ENCODE measurements at regions not wholly inside any gene's neighbourhood (a gene's known extent, or its start where the extent isn't known, plus 50 kb on each side); places are given as distances from the start of the nearest gene placed in this dataset.

DNA sequence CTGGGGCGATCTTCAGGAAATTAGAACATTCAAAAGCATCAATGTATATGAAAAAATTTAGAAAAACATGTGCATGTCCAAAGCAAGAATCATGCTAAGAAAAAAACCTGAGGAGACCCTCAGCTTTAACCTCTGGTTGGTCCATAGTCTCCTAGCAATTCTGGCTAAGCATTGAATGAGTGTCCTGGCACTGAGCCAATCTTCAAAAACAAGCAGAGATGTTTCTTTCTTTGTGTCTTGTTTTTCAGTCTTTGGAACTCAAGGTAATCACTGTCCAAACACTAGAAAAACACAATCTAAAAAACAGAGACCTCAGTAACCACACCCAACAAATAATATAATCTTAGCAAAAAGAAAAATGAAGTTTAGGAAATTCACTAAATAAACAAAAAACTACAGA lies 205.4 kb upstream of the CARD18 start:
- Mint-ChIP-seq H3K4me3 (ENCODE audit: unreplicated experiment) (no peak overlapping the region), H3K4me1 (ENCODE audit: low read depth) (no peaks in the 10 kb centered on the region), H3K36me3 (ENCODE audit: low read depth) (no peaks in the 10 kb centered on the region), H3K27ac (ENCODE audit: unreplicated experiment) (no peak overlapping the region), H3K27me3 (ENCODE audit: low read depth) (peaks cover 1% of the 10 kb centered on the region), H3K9me3 (ENCODE audit: low read depth) (peaks cover 14% of the 10 kb centered on the region)
- TF ChIP-seq, protein P1, sequence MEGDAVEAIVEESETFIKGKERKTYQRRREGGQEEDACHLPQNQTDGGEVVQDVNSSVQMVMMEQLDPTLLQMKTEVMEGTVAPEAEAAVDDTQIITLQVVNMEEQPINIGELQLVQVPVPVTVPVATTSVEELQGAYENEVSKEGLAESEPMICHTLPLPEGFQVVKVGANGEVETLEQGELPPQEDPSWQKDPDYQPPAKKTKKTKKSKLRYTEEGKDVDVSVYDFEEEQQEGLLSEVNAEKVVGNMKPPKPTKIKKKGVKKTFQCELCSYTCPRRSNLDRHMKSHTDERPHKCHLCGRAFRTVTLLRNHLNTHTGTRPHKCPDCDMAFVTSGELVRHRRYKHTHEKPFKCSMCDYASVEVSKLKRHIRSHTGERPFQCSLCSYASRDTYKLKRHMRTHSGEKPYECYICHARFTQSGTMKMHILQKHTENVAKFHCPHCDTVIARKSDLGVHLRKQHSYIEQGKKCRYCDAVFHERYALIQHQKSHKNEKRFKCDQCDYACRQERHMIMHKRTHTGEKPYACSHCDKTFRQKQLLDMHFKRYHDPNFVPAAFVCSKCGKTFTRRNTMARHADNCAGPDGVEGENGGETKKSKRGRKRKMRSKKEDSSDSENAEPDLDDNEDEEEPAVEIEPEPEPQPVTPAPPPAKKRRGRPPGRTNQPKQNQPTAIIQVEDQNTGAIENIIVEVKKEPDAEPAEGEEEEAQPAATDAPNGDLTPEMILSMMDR (IDR thresholded peaks at IDR 0.05) = no peak
- DNase-seq (ENCODE audit: low spot score) = no peak

DNA sequence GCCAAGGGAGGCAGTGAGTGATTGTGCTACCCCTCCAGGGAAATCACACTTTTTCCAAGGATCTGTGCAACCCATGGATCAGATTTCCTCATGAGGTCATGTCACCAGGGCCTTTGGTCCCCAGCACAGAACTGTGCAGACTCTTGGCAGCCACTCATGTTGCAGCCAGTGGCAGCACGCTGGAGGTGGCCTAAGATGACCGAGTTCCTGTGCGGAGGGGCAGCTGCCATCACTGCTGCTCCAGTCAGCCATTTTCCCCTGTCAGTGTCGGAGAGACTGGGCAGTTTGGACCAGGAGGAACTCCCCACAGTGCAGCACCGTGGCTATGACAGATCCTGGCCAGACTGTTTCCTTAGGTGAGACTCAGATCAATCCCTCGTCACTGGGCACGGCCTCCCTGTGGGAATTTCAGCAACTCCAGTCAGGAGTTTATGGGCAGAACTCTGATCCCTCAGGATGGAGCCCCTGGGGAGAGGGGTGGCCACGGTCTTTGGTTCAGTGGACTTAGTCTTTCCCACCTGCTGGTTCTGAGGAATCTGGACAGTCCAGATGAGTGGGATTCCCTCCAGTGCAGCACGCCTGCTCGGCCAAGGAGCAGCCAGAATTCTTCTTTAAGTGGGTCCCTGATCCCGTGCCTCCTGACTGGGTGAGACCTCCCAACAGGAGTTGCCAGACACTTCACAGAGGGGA lies 194.6 kb upstream of the CARD18 start:
- peaks cover 4% of the 10 kb centered on the region for H3K27me3 Mint-ChIP-seq (ENCODE audit: low read depth)
- no peak overlapping the region for H3K4me3 Mint-ChIP-seq (ENCODE audit: unreplicated experiment)
- H3K36me3 Mint-ChIP-seq (ENCODE audit: low read depth) = no peaks in the 10 kb centered on the region
- TF ChIP-seq, protein P1 (IDR thresholded peaks at IDR 0.05) = no peak
- peaks cover 28% of the 10 kb centered on the region for H3K9me3 Mint-ChIP-seq (ENCODE audit: low read depth)
- peak; percentile 65 for DNase-seq (ENCODE audit: low spot score)
- H3K27ac Mint-ChIP-seq (ENCODE audit: unreplicated experiment) = no peak overlapping the region
- H3K4me1 Mint-ChIP-seq (ENCODE audit: low read depth) = no peaks in the 10 kb centered on the region

DNA sequence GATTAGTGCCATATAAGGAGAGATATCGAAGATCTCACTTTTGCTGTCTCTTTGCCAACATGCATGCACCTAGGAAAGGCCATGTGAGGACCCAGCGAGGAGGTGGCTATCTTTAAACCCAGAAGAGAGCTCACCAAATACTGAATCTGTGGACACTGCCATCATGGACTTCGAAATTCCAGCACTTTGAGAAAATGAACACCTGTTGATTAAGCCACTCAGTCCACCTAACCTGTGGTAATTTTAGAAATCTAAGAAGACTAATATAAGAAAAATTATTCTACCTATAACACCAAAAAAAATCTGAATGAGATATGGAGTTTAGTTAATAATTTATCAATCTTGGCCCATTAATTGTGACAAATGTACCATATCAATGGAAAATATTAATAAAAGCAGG lies 193.6 kb upstream of the CARD18 start:
- no peak for DNase-seq (ENCODE audit: low spot score)
- Mint-ChIP-seq H3K27me3 (ENCODE audit: low read depth) (peaks cover 4% of the 10 kb centered on the region), H3K27ac (ENCODE audit: unreplicated experiment) (no peak overlapping the region), H3K4me3 (ENCODE audit: unreplicated experiment) (no peak overlapping the region), H3K9me3 (ENCODE audit: low read depth) (peaks cover 26% of the 10 kb centered on the region), H3K36me3 (ENCODE audit: low read depth) (no peaks in the 10 kb centered on the region), H3K4me1 (ENCODE audit: low read depth) (no peaks in the 10 kb centered on the region)
- TF ChIP-seq, protein P1 (IDR thresholded peaks at IDR 0.05) = no peak

DNA sequence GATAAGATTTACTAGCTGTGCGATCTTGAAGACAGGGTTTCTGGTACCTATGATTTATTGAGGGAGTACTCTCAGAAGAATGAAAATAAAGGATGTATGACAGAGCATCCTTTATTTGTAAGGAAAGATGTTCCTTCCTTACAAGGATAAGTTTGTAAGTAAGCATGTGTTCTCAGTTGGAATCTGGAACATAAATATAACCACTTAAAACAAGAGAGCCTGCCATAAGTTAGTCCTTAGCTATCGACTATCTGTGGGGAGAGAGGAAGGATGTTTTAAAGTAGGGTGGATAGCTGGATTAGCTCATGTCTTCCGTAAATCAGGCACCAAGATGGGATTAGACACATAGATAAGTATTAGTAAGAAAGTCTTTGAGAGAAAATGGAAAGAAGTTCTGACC lies 192.6 kb upstream of the CARD18 start:
- Mint-ChIP-seq H3K27ac (ENCODE audit: unreplicated experiment) (no peak overlapping the region), H3K27me3 (ENCODE audit: low read depth) (peaks cover 2% of the 10 kb centered on the region)

DNA sequence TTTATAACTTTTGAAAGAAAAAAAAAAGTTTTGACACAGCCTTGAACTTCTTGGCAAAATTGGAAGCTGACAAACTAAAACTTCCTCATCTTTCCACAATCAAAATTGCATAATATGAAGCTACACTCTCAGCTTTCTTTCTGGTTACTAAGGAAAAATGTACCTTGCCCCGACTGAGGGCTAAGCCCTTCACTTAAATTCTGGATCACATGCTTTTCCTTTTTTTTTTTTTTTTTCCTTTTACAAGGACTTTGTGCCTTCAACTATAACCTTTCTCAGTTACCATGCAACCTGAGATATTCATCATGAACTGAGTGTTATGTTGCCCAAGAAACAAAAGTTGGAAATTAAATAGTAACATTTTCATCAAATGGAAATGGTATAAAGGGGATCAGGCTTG lies 188.5 kb upstream of the CARD18 start:
- Mint-ChIP-seq H3K4me1 (ENCODE audit: low read depth) (no peaks in the 10 kb centered on the region), H3K4me3 (ENCODE audit: unreplicated experiment) (no peak overlapping the region), H3K27me3 (ENCODE audit: low read depth) (peaks cover 3% of the 10 kb centered on the region), H3K9me3 (ENCODE audit: low read depth) (no peaks in the 10 kb centered on the region), H3K27ac (ENCODE audit: unreplicated experiment) (no peak overlapping the region), H3K36me3 (ENCODE audit: low read depth) (no peaks in the 10 kb centered on the region)
- TF ChIP-seq, protein P1 (IDR thresholded peaks at IDR 0.05) = no peak
- DNase-seq (ENCODE audit: low spot score) = no peak

More for the DNA sequence above, 192.6 kb upstream of the CARD18 start:
- H3K9me3 Mint-ChIP-seq (ENCODE audit: low read depth) = peaks cover 18% of the 10 kb centered on the region
- H3K4me1 Mint-ChIP-seq (ENCODE audit: low read depth) = no peaks in the 10 kb centered on the region
- H3K4me3 Mint-ChIP-seq (ENCODE audit: unreplicated experiment) = no peak overlapping the region
- TF ChIP-seq, protein P1 (IDR thresholded peaks at IDR 0.05) = no peak
- no peaks in the 10 kb centered on the region for H3K36me3 Mint-ChIP-seq (ENCODE audit: low read depth)
- DNase-seq (ENCODE audit: low spot score) = no peak
